ENCODE measurements at regions not wholly inside any gene's neighbourhood (a gene's known extent, or its start where the extent isn't known, plus 50 kb on each side); places are given as distances from the start of the nearest gene placed in this dataset.

- Histone ChIP-seq H3K27me3 (no peaks in the 10 kb centered on the region), H3K4me3 (no peak overlapping the region), H3K4me1 (peaks cover 3% of the 10 kb centered on the region), H3K36me3 (no peaks in the 10 kb centered on the region), H3K9me3 (no peaks in the 10 kb centered on the region), H3K27ac (no peak overlapping the region)
- 56% methylated on average over 1 of the region's 1 CpG for WGBS
- no peak for DNase-seq (ENCODE audit: low spot score in 2 of 2)
- TF ChIP-seq POLR2AphosphoS5 (IDR thresholded peaks at IDR 0.05) (no peak), POLR2A (IDR thresholded peaks at IDR 0.05) (no peak)
These were observed 69.9 kb upstream of the MAPRE2 start for GRCh38 chr18:34971313-34971712.

- H3K36me3 ChIP-seq: no peaks in the 10 kb centered on the region
- no peak for TF ChIP-seq POLR2AphosphoS5 (IDR thresholded peaks at IDR 0.05)
- TF ChIP-seq POLR2A (IDR thresholded peaks at IDR 0.05): no peak
- TF ChIP-seq EP300 (IDR thresholded peaks at IDR 0.05): no peak
- no peak for TF ChIP-seq CTCF (IDR thresholded peaks at IDR 0.05)
- H3K9me3 ChIP-seq: no peaks in the 10 kb centered on the region
- peaks cover 5% of the 10 kb centered on the region for H3K27me3 ChIP-seq
- no peak overlapping the region for H3K4me3 ChIP-seq
- H3K4me1 ChIP-seq: peaks cover 19% of the 10 kb centered on the region
- WGBS: 88% methylated on average over 2 of the region's 2 CpGs
- no peak overlapping the region for H3K27ac ChIP-seq
- no peak for DNase-seq (ENCODE audit: low spot score in 2 of 2)
These were observed 68.3 kb upstream of the MAPRE2 start for GRCh38 chr18:34972765-34973414.

- Histone ChIP-seq H3K9me3 (no peaks in the 10 kb centered on the region), H3K4me3 (peak overlapping the region; percentile 80), H3K27me3 (peaks cover 5% of the 10 kb centered on the region), H3K27ac (no peak overlapping the region), H3K4me1 (peaks cover 35% of the 10 kb centered on the region), H3K36me3 (no peaks in the 10 kb centered on the region)
- no peak for DNase-seq (ENCODE audit: low spot score in 2 of 2)
- TF ChIP-seq CTCF (IDR thresholded peaks at IDR 0.05): no peak
- TF ChIP-seq EP300 (IDR thresholded peaks at IDR 0.05): no peak
- TF ChIP-seq POLR2A (IDR thresholded peaks at IDR 0.05): no peak
- no peak for TF ChIP-seq POLR2AphosphoS5 (IDR thresholded peaks at IDR 0.05)
- 41% methylated on average over 10 of the region's 10 CpGs for WGBS
These were observed 65.1 kb upstream of the MAPRE2 start for GRCh38 chr18:34976123-34976522.

- TF ChIP-seq POLR2AphosphoS5 (IDR thresholded peaks at IDR 0.05) (no peak), POLR2A (IDR thresholded peaks at IDR 0.05) (no peak), EP300 (IDR thresholded peaks at IDR 0.05) (no peak), CTCF (IDR thresholded peaks at IDR 0.05) (no peak)
- 7% methylated on average over 13 of the region's 19 CpGs for WGBS
- no peaks in the 10 kb centered on the region for H3K36me3 ChIP-seq
- no peak for DNase-seq (ENCODE audit: low spot score in 2 of 2)
- peak overlapping the region; percentile 80 for H3K4me3 ChIP-seq
- H3K9me3 ChIP-seq: no peaks in the 10 kb centered on the region
- H3K27me3 ChIP-seq: peaks cover 5% of the 10 kb centered on the region
- peaks cover 35% of the 10 kb centered on the region for H3K4me1 ChIP-seq
- H3K27ac ChIP-seq: peak overlapping the region; percentile 75
These were observed 64.7 kb upstream of the MAPRE2 start for GRCh38 chr18:34976534-34976898.

- peak; percentile 85 to 90 for DNase-seq (ENCODE audit: low spot score in 2 of 2)
These were observed 64.0 kb upstream of the MAPRE2 start for GRCh38 chr18:34976899-34977837.

More at GRCh38 chr18:34976899-34977837, 64.0 kb upstream of the MAPRE2 start:
- no peak for TF ChIP-seq POLR2A (IDR thresholded peaks at IDR 0.05)
- no peak for TF ChIP-seq POLR2AphosphoS5 (IDR thresholded peaks at IDR 0.05)
- no peak for TF ChIP-seq CTCF (IDR thresholded peaks at IDR 0.05)
- no peak for TF ChIP-seq EP300 (IDR thresholded peaks at IDR 0.05)
- peak overlapping the region; percentile 80 for H3K4me3 ChIP-seq
- H3K27me3 ChIP-seq: peaks cover 5% of the 10 kb centered on the region
- no peaks in the 10 kb centered on the region for H3K9me3 ChIP-seq
- no peaks in the 10 kb centered on the region for H3K36me3 ChIP-seq
- H3K4me1 ChIP-seq: peaks cover 35% of the 10 kb centered on the region
- peak overlapping the region; percentile 75 for H3K27ac ChIP-seq
- 1% methylated on average over 40 of the region's 82 CpGs for WGBS
